Stimulated activated CD4-positive, alpha-beta T cell treated with anti-CD3 and anti-CD28 coated beads, Interleukin-12 subunit alpha, Interleukin-12 subunit beta, amount 100 ng/mL, for 4 hours (primary cell): ENCODE measurements at regions not wholly inside any gene's neighbourhood (a gene's known extent, or its start where the extent isn't known, plus 50 kb on each side); places are given as distances from the start of the nearest gene placed in this dataset.

Source experiments
- DNase-seq: peaks from one replicate; pipeline ENCODE4 v3.0.0-alpha.2; 2020

DNA sequence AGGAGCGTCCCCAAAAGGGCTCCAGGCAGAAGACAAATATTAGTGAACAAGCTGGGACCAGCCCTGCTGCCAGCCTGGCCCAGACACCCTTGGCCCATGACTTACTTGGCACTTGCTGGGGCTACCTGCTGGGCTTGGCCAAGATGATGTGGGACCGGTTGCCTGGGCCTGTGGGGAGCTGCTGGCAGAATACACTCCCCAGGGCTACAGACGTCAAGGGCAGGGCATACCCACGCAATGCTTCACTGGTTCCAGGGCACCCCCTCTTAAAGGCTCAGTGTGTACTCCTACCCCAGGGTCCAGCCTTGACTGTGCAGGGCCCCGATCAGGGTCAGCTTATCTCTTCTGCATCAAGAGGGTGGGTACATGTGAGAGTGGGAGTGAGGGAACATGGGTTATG, 106.5 kb upstream of the SLC2A1 start:
- DNase-seq, result no peak

DNA sequence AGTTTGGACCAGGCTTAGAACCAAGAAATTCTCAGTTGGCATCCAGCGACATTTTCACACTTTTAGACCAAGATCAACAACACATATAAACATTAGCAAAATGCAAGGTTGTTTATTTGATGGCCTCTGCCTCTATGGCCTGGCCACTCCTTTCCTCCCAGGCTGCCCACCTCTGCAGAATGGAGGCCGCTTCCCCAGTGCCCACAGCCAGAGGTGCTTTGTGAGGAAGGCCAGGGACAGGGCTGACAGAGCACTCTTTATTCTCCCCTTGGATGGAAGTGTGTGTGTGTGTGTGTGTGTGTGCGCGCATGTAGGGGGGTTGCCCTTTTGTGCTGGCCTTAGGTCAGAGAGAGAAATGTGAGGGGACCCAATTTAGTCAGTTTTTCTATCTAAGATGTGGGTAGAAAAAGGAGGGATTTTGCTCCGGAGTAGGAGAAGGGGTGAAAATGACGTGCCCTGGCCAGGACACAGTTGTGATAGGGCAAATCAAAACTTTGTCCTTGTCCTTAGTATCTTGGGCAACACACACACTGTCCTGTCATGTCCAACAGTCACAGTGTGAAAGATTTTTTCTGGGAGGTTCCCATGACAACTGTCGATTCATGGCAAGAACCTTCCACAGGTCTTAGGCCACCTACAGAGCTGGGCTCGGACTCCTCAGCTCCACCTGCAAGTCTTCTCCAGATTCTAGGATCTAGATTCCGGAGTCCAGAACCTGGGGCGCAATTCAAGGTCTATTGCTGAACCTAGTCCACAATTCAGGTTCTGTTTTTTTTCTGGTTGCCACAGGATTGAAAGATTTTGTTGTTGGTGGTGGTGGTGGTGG, 104.9 kb upstream of the SLC2A1 start:
- DNase-seq, result no peak

DNA sequence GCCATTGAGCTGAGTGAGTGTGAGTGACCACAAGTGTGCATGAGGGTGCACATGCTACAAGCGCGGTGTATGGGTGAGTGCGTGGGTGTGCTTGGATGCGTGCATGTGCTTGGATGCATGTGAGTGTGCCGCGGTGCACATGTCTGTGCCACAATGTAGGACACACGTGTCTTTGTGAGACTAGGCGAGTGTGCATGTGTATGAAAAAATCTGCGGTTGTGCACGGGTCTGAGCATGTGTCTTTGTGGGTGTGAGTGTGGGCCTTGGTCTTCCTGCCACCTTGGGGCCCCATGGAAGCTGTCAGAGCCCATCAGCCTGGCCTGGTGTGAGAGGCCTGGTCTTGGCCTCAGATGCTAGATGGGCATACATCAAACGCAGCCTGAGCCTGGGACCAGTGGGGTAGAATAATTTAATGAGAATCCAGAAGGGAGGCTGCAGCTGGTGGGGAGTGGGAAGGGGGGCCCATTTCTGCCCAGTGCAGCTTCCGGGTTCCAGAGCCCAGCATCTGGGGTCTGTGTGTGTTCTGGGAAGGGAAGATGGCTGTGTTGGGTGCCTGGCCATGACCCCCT, 103.9 kb upstream of the SLC2A1 start:
- DNase-seq, result no peak

- DNase-seq, result no peak
Measured at GRCh38 chr1:43061757-43062156, 103.1 kb upstream of the SLC2A1 start.

- DNase-seq, result no peak
Measured at GRCh38 chr1:43059640-43060574, 101.2 kb upstream of the SLC2A1 start.

- no peak for DNase-seq
Measured at GRCh38 chr1:43058545-43059360, 100.1 kb upstream of the SLC2A1 start.

GRCh38 chr1:43058056-43058455, 99.4 kb upstream of the SLC2A1 start:
- DNase-seq, result no peak

GRCh38 chr1:43057567-43057966, 98.9 kb upstream of the SLC2A1 start:
- DNase-seq, result no peak

GRCh38 chr1:43056981-43057391, 98.3 kb upstream of the SLC2A1 start:
- DNase-seq, result no peak

- DNase-seq, result no peak
Measured at GRCh38 chr1:43056460-43056859, 97.8 kb upstream of the SLC2A1 start.

- no peak for DNase-seq
Measured at GRCh38 chr1:43054961-43055360, 96.3 kb upstream of the SLC2A1 start.

DNA sequence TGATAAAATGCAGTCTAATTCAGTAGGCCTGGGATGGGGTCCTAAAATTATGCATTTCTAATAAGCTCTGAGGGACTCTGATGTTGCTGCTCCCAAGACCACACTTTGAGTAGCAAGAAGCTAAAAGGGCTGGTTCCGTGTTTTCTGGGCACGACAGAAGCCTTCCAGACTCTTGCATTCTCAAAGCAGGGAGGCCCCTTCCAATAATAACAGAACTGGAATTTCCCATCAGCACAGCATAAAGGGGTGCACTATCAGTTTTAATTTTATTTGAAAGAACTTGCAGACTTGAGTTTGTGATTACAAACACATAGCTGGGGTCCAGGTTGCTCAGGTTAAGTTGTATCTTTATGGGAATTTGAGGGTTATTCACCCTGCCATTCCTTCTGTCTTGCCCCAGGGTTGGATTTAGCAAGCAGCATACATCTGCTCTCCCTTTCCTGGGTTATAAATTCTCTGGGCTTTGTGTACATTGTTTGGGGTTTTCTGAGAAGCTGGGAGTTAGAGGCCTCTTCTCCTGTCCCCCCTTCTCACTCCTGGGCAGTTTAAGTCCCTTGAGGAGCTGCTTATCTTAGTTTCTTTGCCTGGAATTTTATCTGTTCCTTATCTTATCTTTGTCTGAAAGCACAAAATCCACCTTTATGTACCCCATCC, 94.2 kb upstream of the SLC2A1 start:
- DNase-seq, result no peak

- no peak for DNase-seq
Measured at GRCh38 chr1:43052322-43052721, 93.7 kb upstream of the SLC2A1 start.

GRCh38 chr1:43049481-43049880, 90.8 kb upstream of the SLC2A1 start:
- DNase-seq, result no peak

DNA sequence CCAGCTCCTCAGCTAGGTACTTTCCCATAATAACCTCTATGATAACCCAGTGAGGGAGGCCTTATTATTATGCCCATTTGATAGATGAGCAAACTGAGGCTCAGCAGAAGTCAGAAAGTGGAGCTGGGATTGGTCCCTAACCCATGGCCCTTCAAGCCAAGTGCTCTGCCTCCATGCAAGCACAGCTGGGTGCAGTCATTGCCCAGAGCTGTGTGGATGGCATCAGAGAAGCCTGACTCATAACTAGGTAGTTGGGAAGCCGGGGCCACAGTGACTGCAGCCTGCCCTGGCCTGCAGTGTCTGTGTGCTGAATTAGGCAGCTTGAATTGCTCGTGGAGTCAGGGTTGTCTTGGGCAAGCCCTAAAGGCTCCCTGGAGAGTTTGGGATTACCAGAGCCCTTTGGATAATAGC, 89.9 kb upstream of the SLC2A1 start:
- no peak for DNase-seq

GRCh38 chr1:43047135-43047534, 88.5 kb upstream of the SLC2A1 start:
- DNase-seq, result no peak

- no peak for DNase-seq
Measured at GRCh38 chr1:43044572-43045361, 86.1 kb upstream of the SLC2A1 start.

- DNase-seq, result no peak
Measured at GRCh38 chr1:43043695-43044094, 85.0 kb upstream of the SLC2A1 start.

DNA sequence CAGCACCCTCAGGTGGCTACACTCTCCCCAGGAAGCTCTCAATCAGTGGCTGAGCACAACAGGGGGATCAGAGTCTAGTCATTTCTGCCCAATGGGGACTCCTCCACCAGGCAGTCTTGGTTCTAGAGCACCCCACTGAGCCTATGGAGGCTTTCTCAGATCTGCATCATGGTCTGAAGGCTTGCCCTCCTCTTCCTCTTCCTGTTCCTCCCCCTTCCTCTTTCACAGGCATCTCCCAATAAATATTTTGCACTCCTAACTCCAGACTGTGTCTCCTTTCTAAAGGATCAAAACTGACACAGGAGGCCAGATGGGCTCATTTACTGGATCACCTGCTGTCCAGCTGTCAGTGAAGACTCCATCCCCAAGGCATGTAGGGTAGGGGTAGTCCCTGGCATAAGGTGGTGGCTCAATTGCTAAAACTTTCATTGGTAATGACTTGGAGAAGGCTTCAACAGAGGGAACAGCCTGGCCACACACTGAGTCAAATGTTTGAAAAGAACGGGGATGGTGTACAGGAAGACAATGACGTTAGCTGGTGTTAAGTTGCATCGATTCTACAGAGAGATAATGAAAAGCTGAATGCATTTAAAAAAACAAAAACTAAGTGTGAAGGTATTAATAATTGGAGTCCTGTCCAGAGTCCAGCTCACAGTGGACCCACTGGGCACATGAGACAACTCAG, 84.2 kb upstream of the SLC2A1 start:
- DNase-seq, result no peak

DNA sequence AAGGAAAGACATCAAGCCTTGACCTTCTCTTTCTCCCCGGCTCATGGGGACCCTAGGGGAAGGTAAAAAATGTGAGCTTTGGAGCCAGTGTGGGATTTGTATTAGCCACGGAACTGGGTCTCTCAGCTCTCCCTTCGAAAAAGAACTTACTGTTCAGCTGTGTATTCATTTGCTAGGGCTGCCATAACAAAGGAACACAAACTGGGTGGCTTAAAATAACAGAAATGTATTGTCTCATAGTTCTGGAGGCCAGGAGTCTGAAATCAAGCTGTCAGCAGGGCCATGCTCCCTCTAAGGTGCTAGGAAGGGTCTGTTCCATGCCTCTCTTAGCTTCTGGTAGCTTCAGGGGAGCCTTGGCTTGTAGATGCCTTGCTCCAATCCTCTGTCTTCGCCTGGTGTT, 83.5 kb upstream of the SLC2A1 start:
- no peak for DNase-seq

GRCh38 chr1:43041591-43041990, 82.9 kb upstream of the SLC2A1 start:
- DNase-seq, result no peak
